ENCODE measurements at regions not wholly inside any gene's neighbourhood (a gene's known extent, or its start where the extent isn't known, plus 50 kb on each side); places are given as distances from the start of the nearest gene placed in this dataset.

GRCh38 chr12:94031763-94032162 lies 116.6 kb upstream of the PLXNC1 start:
- no peak for TF ChIP-seq CTCF (IDR thresholded peaks at IDR 0.05)
- no peak for TF ChIP-seq ZFX (IDR thresholded peaks at IDR 0.05; ENCODE audit: borderline replicate concordance)
